ENCODE measurements at regions not wholly inside any gene's neighbourhood (a gene's known extent, or its start where the extent isn't known, plus 50 kb on each side); places are given as distances from the start of the nearest gene placed in this dataset.

- no peak for DNase-seq (ENCODE audit: low read depth, low spot score)
- dilution Hi-C loops (cut with MboI; ENCODE audit: extremely low pct_ligation_motif_present, low sequenced_read_pairs), result no loop called here
- Histone ChIP-seq H3K9me1 (ENCODE audit: control insufficient read depth, extremely low read depth, insufficient read depth, low read length) (no peaks in the 10 kb centered on the region), H3K27ac (ENCODE audit: control insufficient read depth, insufficient read depth, low read length) (no peak overlapping the region), H3K4me3 (ENCODE audit: control insufficient read depth in 2 of 3, extremely low read depth in 1 of 3, insufficient read depth in 2 of 3, low read depth in 1 of 3, low read length in 3 of 3) (no peak overlapping the region), H3K4me1 (ENCODE audit: control insufficient read depth, extremely low read depth, insufficient read depth, low read length) (no peaks in the 10 kb centered on the region), H3K79me2 (ENCODE audit: control insufficient read depth, insufficient read depth, low read length) (no peaks in the 10 kb centered on the region), H3K27me3 (ENCODE audit: control insufficient read depth, extremely low read depth, insufficient read depth, low read length) (no peaks in the 10 kb centered on the region), H3K9ac (ENCODE audit: control insufficient read depth, extremely low read depth, insufficient read depth, low read length) (no peak overlapping the region), H4K20me1 (ENCODE audit: control insufficient read depth, extremely low read depth, insufficient read depth, low read length) (no peaks in the 10 kb centered on the region), H2AFZ (ENCODE audit: control insufficient read depth, low read length) (no peak overlapping the region), H3K4me2 (ENCODE audit: control insufficient read depth, extremely low read depth, insufficient read depth, low read depth, low read length) (no peak overlapping the region), H3K9me3 (ENCODE audit: control insufficient read depth, low read depth, low read length) (peaks cover 3% of the 10 kb centered on the region), H3K36me3 (ENCODE audit: control insufficient read depth in 2 of 2, extremely low read depth in 1 of 2, insufficient read depth in 2 of 2, low read length in 2 of 2) (no peaks in the 10 kb centered on the region)
- no peak for FAIRE-seq
- TF ChIP-seq CTCF (optimal IDR thresholded peaks at IDR 0.05 in 1 of 3, IDR thresholded peaks at IDR 0.05 in 1 of 3, conservative IDR thresholded peaks at IDR 0.05 in 1 of 3; ENCODE audit: extremely low read depth in 1 of 3, insufficient read depth in 2 of 3, low read length in 3 of 3) (no peak), EZH2 (IDR thresholded peaks at IDR 0.05; ENCODE audit: low read length) (no peak)
Observed at GRCh38 chr7:85737426-85737825, 550.6 kb upstream of the SEMA3D start.

DNA sequence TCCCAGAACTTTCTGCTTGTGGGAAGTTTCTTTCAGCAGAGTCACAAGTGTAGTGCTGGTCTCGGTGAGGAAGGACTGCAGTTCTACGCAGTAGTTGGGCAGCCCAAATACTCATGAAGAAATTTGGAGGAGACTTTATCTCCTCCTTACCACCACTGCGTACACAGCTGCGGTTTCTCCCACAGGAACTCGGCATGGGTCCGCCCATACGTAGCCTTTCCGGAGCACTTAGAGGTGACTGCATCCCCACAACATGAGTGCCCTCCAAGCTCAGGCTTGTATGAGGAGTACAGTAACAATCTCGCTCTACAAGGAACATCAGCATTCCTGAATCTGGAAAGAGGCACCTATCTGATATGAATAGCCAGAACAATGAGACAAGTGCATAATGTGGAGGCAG, 549.2 kb upstream of the SEMA3D start:
- Histone ChIP-seq H3K4me3 (ENCODE audit: control insufficient read depth in 2 of 3, extremely low read depth in 1 of 3, insufficient read depth in 2 of 3, low read depth in 1 of 3, low read length in 3 of 3) (no peak overlapping the region), H3K27me3 (ENCODE audit: control insufficient read depth, extremely low read depth, insufficient read depth, low read length) (no peaks in the 10 kb centered on the region)
- FAIRE-seq, result no peak

More for the DNA sequence above, 549.2 kb upstream of the SEMA3D start:
- H3K9me3 ChIP-seq (ENCODE audit: control insufficient read depth, low read depth, low read length), result peaks cover 3% of the 10 kb centered on the region
- H3K4me2 ChIP-seq (ENCODE audit: control insufficient read depth, extremely low read depth, insufficient read depth, low read depth, low read length), result no peak overlapping the region
- DNase-seq (ENCODE audit: low read depth, low spot score), result no peak
- H3K9ac ChIP-seq (ENCODE audit: control insufficient read depth, extremely low read depth, insufficient read depth, low read length), result no peak overlapping the region
- H2AFZ ChIP-seq (ENCODE audit: control insufficient read depth, low read length), result no peak overlapping the region
- H3K79me2 ChIP-seq (ENCODE audit: control insufficient read depth, insufficient read depth, low read length), result no peaks in the 10 kb centered on the region
- dilution Hi-C loops (cut with MboI; ENCODE audit: extremely low pct_ligation_motif_present, low sequenced_read_pairs), result no loop called here
- no peaks in the 10 kb centered on the region for H3K9me1 ChIP-seq (ENCODE audit: control insufficient read depth, extremely low read depth, insufficient read depth, low read length)
- no peak for TF ChIP-seq EZH2 (IDR thresholded peaks at IDR 0.05; ENCODE audit: low read length)
- TF ChIP-seq CTCF (optimal IDR thresholded peaks at IDR 0.05 in 1 of 3, IDR thresholded peaks at IDR 0.05 in 1 of 3, conservative IDR thresholded peaks at IDR 0.05 in 1 of 3; ENCODE audit: extremely low read depth in 1 of 3, insufficient read depth in 2 of 3, low read length in 3 of 3), result no peak
- H3K4me1 ChIP-seq (ENCODE audit: control insufficient read depth, extremely low read depth, insufficient read depth, low read length), result no peaks in the 10 kb centered on the region
- no peak overlapping the region for H3K27ac ChIP-seq (ENCODE audit: control insufficient read depth, insufficient read depth, low read length)
- no peaks in the 10 kb centered on the region for H4K20me1 ChIP-seq (ENCODE audit: control insufficient read depth, extremely low read depth, insufficient read depth, low read length)
- no peaks in the 10 kb centered on the region for H3K36me3 ChIP-seq (ENCODE audit: control insufficient read depth in 2 of 2, extremely low read depth in 1 of 2, insufficient read depth in 2 of 2, low read length in 2 of 2)

All from keratinocyte (primary cell).